ENCODE measurements at regions not wholly inside any gene's neighbourhood (a gene's known extent, or its start where the extent isn't known, plus 50 kb on each side); places are given as distances from the start of the nearest gene placed in this dataset.
"Not testable (repeated sequence)": the region's sequence is repeated elsewhere in the genome, so short reads cannot be mapped to it uniquely, and the experiment has no call there.

DNA sequence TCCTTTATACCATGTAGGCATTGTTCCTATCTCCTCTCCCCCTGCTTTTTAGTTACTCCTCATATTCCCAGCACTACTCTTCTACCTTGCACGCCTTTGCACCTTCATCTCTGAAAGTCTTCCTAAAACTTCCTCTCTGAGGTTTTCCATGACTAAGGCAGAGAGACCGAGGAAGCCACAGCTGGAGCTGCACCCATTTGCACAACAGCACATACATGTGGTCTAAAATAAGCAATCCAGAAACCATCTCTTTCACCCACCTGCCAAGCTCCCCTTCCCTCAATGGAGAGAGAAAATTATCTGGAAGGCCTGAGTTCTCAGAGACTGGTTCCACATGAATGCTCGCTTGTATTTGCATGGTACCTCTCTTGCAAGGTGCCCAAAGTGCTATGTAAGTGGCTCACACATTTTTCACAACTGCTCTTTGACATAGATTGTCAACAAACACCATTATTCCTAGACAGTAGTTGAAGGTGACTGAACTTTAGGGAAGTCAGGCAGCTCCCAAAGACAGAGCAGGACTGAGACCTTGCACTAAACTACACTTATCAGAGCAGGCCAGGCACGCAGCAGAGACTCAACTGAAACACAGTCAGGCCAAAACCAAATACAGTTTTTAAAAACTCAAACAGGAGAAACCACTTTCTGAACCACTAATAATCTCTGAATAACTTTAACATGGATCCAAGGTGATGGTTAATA lies 313.2 kb downstream of the TFAP2A start:
- POLR2A ChIA-PET: no interaction called here
- H3K4me1 Mint-ChIP-seq: no peaks in the 10 kb centered on the region
- peaks cover 0 to 7% (median 0%) of the 10 kb centered on the region in 5 donors for H3K27me3 Mint-ChIP-seq
- H3K4me3 Mint-ChIP-seq: no peak overlapping the region
- no peak overlapping the region for H3K27ac Mint-ChIP-seq
- peaks cover 0 to 7% (median 0%) of the 10 kb centered on the region in 3 donors for H3K36me3 Mint-ChIP-seq
- ATAC-seq: no peak
- DNase-seq: no peak
- H3K9me3 Mint-ChIP-seq: peaks cover 0 to 4% (median 0%) of the 10 kb centered on the region in 9 donors

DNA sequence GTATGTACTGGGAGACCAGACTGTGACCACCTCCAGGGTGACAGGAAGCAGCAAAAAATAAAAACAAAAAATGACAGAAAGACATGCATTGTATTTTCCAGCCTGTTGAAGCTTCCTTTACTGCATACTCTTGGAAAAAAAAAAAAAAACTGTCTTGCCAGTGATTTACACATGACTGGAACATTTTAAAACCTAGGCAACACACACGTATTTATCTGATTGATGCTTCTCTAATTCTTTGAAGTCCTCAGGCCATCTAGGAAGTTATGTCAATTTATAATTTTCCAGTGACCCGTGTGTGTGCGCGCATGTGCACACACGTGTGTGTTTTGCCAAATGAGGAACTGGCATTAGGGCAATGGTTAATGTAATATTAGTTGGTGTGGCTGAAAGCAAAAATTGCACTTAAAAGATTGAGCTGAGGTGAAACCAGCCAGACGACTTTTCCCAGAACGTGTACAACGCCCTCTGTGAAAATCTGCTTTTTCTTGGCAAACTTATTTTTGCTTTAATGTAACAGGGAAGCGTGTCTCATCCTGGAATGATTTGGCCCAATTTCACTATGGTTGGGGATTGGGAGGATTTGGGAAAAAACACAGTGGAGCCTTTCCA lies 315.2 kb downstream of the TFAP2A start:
- POLR2A ChIA-PET: no interaction called here
- Mint-ChIP-seq H3K4me1 (no peaks in the 10 kb centered on the region), H3K27ac (no peak overlapping the region), H3K36me3 (peaks cover 0 to 7% (median 0%) of the 10 kb centered on the region in 3 donors), H3K4me3 (no peak overlapping the region), H3K9me3 (peaks cover 0 to 7% (median 4%) of the 10 kb centered on the region in 9 donors), H3K27me3 (peaks cover 0 to 17% (median 0%) of the 10 kb centered on the region in 5 donors)
- ATAC-seq: no peak
- DNase-seq: no peak

DNA sequence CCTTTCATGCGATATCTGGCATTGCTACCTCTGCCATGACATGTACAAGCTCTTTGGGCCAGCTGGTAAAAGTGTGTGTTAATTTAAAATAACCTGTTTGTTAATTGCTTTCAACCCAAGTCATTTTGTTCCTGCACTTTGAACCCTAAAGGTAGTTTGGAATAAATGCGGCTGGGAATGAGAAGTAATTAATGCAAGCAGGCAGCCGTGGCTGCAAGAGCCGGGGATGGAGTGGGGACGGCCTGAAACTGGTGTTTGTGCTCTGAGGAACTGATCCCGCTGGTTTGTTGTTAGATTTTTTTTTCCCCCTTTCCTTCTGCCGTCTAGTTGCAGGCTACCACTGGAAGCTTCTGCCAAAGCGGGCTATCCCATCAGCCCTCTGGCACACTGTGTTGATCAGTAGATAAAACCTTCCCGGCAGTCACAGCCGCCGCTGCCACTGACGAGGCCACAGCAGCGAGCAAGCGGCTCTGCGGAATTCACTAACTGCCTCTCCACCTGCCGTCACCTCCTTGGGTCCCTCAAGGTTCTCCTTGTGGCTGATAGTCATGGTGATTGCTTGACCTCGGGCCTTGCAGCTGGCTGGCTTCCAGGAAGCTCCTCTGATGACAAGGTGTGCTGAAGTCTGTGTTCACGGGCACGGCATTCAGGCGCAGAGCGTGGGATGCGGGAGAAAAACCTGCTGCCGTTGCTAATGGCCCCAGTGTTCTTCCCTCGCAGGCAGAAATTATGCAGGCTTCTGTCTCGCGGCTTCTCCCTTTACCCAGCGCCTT lies 315.9 kb downstream of the TFAP2A start:
- H3K4me3 Mint-ChIP-seq: no peak overlapping the region

DNA sequence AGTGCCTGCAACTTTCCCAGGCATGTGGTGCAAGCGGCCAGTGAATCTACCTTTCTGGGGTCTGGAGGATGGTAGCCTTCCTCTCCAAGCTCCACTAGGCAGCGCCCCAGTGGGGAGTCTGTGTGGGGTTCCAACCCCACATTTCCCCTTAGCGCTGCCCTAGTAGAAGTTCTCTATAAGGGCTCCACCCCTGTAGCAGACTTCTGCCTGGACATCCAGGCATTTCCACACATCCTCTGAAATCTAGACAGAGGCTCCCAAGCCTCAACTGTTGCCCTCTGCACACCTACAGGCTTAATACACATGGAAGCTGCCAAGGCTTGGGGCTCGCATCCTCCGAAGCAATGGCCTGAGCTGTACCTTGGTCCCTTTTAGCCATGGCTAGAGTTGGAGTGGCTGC lies 321.6 kb downstream of the TFAP2A start:
- POLR2A ChIA-PET: no interaction called here
- Mint-ChIP-seq H3K4me3 (no peak overlapping the region), H3K27me3 (peaks cover 0 to 18% (median 0%) of the 10 kb centered on the region in 5 donors), H3K9me3 (peaks cover 5 to 24% (median 18%) of the 10 kb centered on the region in 9 donors), H3K4me1 (no peaks in the 10 kb centered on the region), H3K36me3 (peaks cover 0 to 19% (median 0%) of the 10 kb centered on the region in 3 donors), H3K27ac (no peak overlapping the region)
- DNase-seq (no peak), ATAC-seq (no peak)

More for the DNA sequence above, 315.9 kb downstream of the TFAP2A start:
- Mint-ChIP-seq H3K27me3 (peaks cover 0 to 19% (median 0%) of the 10 kb centered on the region in 5 donors), H3K27ac (no peak overlapping the region), H3K9me3 (peaks cover 1 to 14% (median 8%) of the 10 kb centered on the region in 9 donors), H3K4me1 (no peaks in the 10 kb centered on the region), H3K36me3 (peaks cover 0 to 10% (median 0%) of the 10 kb centered on the region in 3 donors)
- POLR2A ChIA-PET: no interaction called here
- ATAC-seq (no peak), DNase-seq (no peak)

DNA sequence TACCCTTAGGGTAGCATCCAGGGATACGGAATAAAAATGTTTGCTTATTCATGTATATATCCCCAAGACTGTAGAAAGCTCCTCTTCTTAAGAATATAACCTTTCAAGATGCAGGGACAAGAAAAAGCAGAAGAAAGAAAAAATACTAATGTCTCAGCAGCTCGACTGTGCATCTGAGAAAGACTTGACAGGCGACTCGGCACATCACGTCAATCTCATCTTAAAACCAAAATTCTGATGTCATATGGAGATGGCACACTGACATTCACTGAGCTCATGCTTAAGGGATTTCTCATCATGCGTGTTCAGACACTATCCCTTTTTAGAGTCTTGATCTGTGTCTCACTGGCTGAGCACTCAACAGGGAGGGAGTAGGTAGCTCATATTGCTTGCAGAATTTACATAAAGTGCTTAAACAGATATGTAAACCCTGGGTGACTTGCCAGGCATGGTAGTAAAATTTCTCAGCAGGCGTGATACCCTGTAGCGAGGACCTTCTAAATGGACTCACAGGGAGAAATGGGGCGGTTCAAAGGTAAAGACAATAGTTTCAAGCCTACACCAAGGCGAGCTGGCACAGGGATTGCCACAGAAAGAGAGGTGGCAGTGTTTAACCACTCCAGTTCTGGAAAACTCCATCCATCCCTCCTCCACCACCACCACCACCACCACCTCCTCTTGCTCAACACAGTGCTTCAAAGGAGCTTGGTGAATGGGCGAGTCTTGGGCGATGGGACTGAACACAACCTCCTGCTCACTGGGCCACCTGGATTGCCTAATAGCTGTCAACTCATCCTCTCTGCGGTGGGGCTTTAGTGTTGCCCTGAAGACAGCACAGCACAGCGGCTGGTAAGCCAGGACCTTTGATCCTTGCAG lies 330.5 kb downstream of the TFAP2A start:
- Mint-ChIP-seq H3K36me3 (no peaks in the 10 kb centered on the region), H3K27ac (no peak overlapping the region), H3K4me3 (no peak overlapping the region), H3K27me3 (peaks cover 0 to 5% (median 0%) of the 10 kb centered on the region in 5 donors), H3K4me1 (peaks cover 0 to 1% (median 0%) of the 10 kb centered on the region in 4 donors), H3K9me3 (peaks cover 0 to 4% (median 0%) of the 10 kb centered on the region in 9 donors)
- POLR2A ChIA-PET: no interaction called here
- DNase-seq (no peak), ATAC-seq (no peak)

DNA sequence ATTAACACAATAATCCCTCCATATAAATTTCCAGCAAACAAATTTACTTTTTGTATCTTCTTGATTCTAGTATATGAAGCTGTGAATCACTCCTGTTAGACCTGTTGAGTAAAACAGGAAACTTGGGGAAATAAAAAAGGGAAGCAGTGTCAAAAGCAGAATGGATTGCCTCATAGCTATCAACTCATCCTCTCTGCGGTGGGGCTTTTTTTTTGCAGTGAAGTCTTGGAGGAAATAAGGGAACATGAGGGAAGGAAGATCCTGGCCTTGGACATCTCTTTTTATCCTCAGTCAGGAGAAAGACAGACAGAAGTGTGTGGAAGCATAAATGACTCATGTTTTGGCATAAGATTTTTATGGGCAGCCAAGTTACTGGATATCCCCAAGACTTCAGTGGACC lies 332.5 kb downstream of the TFAP2A start:
- no peak for DNase-seq
- no peaks in the 10 kb centered on the region for H3K36me3 Mint-ChIP-seq
- no peak overlapping the region for H3K4me3 Mint-ChIP-seq
- peaks cover 0 to 1% (median 0%) of the 10 kb centered on the region in 4 donors for H3K4me1 Mint-ChIP-seq
- ATAC-seq: no peak
- peaks cover 0 to 5% (median 0%) of the 10 kb centered on the region in 5 donors for H3K27me3 Mint-ChIP-seq
- POLR2A ChIA-PET: no interaction called here
- H3K27ac Mint-ChIP-seq: no peak overlapping the region
- peaks cover 0 to 3% (median 0%) of the 10 kb centered on the region in 9 donors for H3K9me3 Mint-ChIP-seq

DNA sequence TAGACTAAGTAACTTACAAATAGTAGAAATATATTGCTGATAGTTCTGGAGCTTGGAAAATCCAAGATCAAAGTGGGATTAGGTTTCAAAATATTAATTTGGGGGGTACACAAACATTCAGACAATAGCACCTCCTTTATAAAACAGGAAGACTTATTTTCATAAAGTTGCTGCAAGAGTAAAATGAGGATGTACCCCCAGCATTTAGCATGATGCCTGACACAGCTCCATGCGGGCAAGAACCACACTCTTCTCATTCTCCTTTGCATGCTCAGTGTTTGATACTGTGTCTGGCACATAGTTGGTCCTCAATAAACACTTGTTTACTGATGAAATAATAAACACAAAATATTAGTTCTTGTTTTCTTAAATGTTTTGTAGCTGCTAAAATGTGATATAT lies 332.9 kb downstream of the TFAP2A start:
- DNase-seq: no peak
- no peak for ATAC-seq
- peaks cover 0 to 5% (median 0%) of the 10 kb centered on the region in 5 donors for H3K27me3 Mint-ChIP-seq
- H3K27ac Mint-ChIP-seq: no peak overlapping the region
- H3K4me3 Mint-ChIP-seq: no peak overlapping the region
- peaks cover 0 to 1% (median 0%) of the 10 kb centered on the region in 4 donors for H3K4me1 Mint-ChIP-seq
- POLR2A ChIA-PET: no interaction called here
- H3K9me3 Mint-ChIP-seq: no peaks in the 10 kb centered on the region
- no peaks in the 10 kb centered on the region for H3K36me3 Mint-ChIP-seq

DNA sequence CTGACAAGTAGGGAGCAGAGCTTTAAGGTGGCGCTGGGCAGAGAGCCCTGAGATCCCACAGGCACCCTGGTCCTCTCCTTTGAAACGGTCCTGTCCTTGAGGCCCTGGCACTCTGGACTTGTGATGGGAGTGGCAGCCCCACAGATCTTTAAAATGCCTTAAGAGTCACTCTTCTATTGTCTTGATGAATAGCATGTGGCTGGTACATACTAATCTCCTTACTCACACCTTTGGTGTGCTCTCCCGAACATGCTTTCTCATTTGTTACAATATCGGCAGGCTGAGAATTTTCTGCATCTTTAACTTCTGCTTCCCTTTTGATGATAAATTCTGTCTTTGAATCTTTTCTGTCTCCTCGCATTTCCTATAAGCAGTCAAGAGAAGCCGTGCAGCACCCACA lies 333.8 kb downstream of the TFAP2A start:
- Mint-ChIP-seq H3K9me3 (no peaks in the 10 kb centered on the region), H3K36me3 (no peaks in the 10 kb centered on the region), H3K27me3 (peaks cover 0 to 5% (median 0%) of the 10 kb centered on the region in 5 donors), H3K4me1 (peaks cover 0 to 1% (median 0%) of the 10 kb centered on the region in 4 donors), H3K27ac (no peak overlapping the region), H3K4me3 (no peak overlapping the region)
- POLR2A ChIA-PET: no interaction called here
- ATAC-seq (no peak), DNase-seq (no peak)

DNA sequence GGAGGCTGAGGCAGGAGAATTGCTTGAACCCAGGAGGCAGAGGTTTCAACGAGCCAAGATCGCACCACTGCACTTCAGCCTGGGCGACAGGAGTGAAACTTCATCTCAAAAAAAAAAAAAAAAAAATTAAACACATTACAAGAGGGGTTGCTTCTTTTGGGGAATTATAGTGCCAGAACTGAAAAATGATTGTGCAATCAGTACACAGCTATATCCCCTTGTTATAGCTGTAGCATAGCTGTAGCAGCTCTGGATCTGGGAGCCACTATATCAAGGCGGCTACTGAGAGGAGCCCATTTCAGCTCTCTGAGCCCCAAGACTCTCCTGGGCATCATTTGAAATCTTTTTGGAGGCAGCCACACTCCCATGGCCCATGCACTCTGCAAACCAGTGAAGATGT lies 334.3 kb downstream of the TFAP2A start:
- no peaks in the 10 kb centered on the region for H3K9me3 Mint-ChIP-seq
- ATAC-seq (no peak), DNase-seq (no peak)
- H3K4me3 Mint-ChIP-seq: no peak overlapping the region
- POLR2A ChIA-PET: no interaction called here
- no peaks in the 10 kb centered on the region for H3K36me3 Mint-ChIP-seq
- H3K27ac Mint-ChIP-seq: no peak overlapping the region
- peaks cover 0 to 1% (median 0%) of the 10 kb centered on the region in 4 donors for H3K4me1 Mint-ChIP-seq
- H3K27me3 Mint-ChIP-seq: peaks cover 0 to 5% (median 0%) of the 10 kb centered on the region in 5 donors

DNA sequence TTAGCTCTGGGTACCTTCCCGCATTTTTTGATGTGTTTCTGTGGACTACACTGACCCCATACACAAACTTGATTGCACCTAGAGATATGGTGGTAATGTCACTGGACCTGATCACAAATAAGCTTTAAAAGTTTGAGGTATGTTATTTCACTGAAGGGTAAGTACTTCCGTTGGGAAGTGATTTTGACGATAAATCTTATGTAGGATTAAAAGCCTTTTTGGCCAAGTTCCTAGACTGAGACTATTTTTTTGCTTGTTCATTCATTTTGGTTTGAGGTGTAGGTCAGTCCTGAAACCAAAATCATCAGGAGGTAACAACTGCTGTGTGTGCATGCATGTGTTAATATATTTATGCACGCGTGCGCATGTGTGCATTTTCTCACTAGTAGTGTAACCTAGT lies 336.3 kb downstream of the TFAP2A start:
- DNase-seq (no peak), ATAC-seq (no peak)
- no peaks in the 10 kb centered on the region for H3K36me3 Mint-ChIP-seq
- H3K9me3 Mint-ChIP-seq: peaks cover 0 to 3% (median 0%) of the 10 kb centered on the region in 9 donors
- peaks cover 0 to 5% (median 0%) of the 10 kb centered on the region in 5 donors for H3K27me3 Mint-ChIP-seq
- H3K4me3 Mint-ChIP-seq: no peak overlapping the region
- peaks cover 0 to 1% (median 0%) of the 10 kb centered on the region in 4 donors for H3K4me1 Mint-ChIP-seq
- POLR2A ChIA-PET: no interaction called here
- H3K27ac Mint-ChIP-seq: no peak overlapping the region

DNA sequence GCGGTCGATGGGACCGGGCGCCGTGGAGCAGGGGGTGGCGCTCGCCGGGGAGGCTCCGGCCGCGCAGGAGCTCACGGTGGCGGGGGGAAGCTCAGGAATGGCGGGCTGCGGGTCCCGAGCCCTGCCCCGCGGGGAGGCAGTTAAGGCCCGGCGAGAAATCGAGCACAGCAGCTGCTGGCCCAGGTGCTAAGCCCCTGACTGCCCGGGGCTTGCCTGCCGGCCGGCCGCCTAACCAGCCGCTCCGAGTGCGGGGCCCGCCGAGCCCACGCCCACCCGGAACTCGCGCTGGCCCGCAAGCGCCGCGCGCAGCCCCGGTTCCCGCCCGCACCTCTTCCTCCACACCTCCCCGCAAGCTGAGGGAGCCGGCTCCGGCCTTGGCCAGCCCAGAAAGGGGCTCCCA lies 340.1 kb downstream of the TFAP2A start:
- H3K36me3 Mint-ChIP-seq, H3K27me3 Mint-ChIP-seq, H3K27ac Mint-ChIP-seq, POLR2A ChIA-PET, H3K4me3 Mint-ChIP-seq, H3K9me3 Mint-ChIP-seq, ATAC-seq, H3K4me1 Mint-ChIP-seq, DNase-seq: not testable (repeated sequence)

DNA sequence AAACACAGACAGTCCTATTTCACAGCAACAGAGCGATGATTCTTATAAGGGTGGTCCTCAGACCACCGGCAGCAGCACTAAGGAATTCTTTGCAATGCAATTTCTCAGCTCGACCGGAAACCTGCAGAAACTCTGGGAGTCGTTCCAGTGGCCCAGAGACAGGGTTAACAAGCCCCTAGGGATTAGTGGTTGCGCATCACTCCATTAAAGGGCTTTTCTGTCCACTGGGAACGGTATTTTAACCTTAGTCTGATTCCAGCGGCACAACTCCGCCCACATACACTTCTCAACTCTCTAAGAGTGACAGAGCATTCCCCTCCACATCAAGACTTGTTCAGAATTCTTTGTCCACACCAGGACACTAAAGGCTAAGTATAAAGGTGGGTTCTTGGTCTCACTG lies 341.5 kb downstream of the TFAP2A start:
- Mint-ChIP-seq H3K27ac (no peak overlapping the region), H3K4me1 (no peaks in the 10 kb centered on the region), H3K36me3 (no peaks in the 10 kb centered on the region), H3K27me3 (peaks cover 0 to 2% (median 0%) of the 10 kb centered on the region in 5 donors), H3K4me3 (no peak overlapping the region), H3K9me3 (peaks cover 0 to 3% (median 2%) of the 10 kb centered on the region in 9 donors)
- no peak for ATAC-seq
- POLR2A ChIA-PET: no interaction called here
- no peak for DNase-seq

Measured in naive thymus-derived CD8-positive, alpha-beta T cell (primary cell).